ENCODE measurements at regions not wholly inside any gene's neighbourhood (a gene's known extent, or its start where the extent isn't known, plus 50 kb on each side); places are given as distances from the start of the nearest gene placed in this dataset.

GRCh38 chr4:65050786-65051185, 619.5 kb downstream of the EPHA5 start:
- Mint-ChIP-seq H3K27ac (no peak overlapping the region), H3K9me3 (peaks cover 0 to 6% (median 0%) of the 10 kb centered on the region in 7 donors), H3K36me3 (no peaks in the 10 kb centered on the region), H3K4me1 (no peaks in the 10 kb centered on the region), H3K27me3 (ENCODE audit: low read depth in 3 of 3) (peaks cover 0 to 4% (median 0%) of the 10 kb centered on the region in 3 donors), H3K4me3 (no peak overlapping the region)
- Histone ChIP-seq H3K9ac (ENCODE audit: insufficient read depth, low read length, poor library complexity, severe bottlenecking) (no peak overlapping the region), H3K4me2 (replicated peaks; ENCODE audit: extremely low read depth, low read length, poor library complexity, severe bottlenecking) (no peak overlapping the region), H3K79me2 (ENCODE audit: insufficient read depth, low read length) (no peaks in the 10 kb centered on the region), H3K27me3 (ENCODE audit: control insufficient read depth in 2 of 2, insufficient read depth in 2 of 2, low read length in 2 of 2) (no peaks in the 10 kb centered on the region), H4K20me1 (ENCODE audit: insufficient read depth, low read length) (no peaks in the 10 kb centered on the region), H3K27ac (ENCODE audit: low read depth in 1 of 2, low read length in 2 of 2) (no peak overlapping the region), H3K4me3 (replicated peaks in 1 of 3; ENCODE audit: low read depth in 2 of 3, low read length in 3 of 3) (no peak overlapping the region), H3K36me3 (replicated peaks in 1 of 2; ENCODE audit: control insufficient read depth in 1 of 2, insufficient read depth in 2 of 2, low read length in 2 of 2) (no peaks in the 10 kb centered on the region), H2AFZ (ENCODE audit: insufficient read depth, low read depth, low read length, poor library complexity, severe bottlenecking) (no peak overlapping the region), H3K9me3 (replicated peaks in 1 of 2; ENCODE audit: control insufficient read depth in 1 of 2, insufficient read depth in 1 of 2, low read length in 2 of 2) (no peaks in the 10 kb centered on the region), H3K4me1 (ENCODE audit: control insufficient read depth in 1 of 2, insufficient read depth in 2 of 2, low read length in 2 of 2) (no peaks in the 10 kb centered on the region)
- intact Hi-C loops (cut with micrococcal nuclease): no loop called here
- DNase-seq: no peak
- TF ChIP-seq, protein P1, sequence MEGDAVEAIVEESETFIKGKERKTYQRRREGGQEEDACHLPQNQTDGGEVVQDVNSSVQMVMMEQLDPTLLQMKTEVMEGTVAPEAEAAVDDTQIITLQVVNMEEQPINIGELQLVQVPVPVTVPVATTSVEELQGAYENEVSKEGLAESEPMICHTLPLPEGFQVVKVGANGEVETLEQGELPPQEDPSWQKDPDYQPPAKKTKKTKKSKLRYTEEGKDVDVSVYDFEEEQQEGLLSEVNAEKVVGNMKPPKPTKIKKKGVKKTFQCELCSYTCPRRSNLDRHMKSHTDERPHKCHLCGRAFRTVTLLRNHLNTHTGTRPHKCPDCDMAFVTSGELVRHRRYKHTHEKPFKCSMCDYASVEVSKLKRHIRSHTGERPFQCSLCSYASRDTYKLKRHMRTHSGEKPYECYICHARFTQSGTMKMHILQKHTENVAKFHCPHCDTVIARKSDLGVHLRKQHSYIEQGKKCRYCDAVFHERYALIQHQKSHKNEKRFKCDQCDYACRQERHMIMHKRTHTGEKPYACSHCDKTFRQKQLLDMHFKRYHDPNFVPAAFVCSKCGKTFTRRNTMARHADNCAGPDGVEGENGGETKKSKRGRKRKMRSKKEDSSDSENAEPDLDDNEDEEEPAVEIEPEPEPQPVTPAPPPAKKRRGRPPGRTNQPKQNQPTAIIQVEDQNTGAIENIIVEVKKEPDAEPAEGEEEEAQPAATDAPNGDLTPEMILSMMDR (IDR thresholded peaks at IDR 0.05): no peak
- no CpG with 5 or more reads among the region's 1 CpG for whole genome bisulfite sequencing (ENCODE audit: insufficient coverage)

- TF ChIP-seq, protein P1 (IDR thresholded peaks at IDR 0.05): no peak
- no peaks in the 10 kb centered on the region for H3K9me3 ChIP-seq (replicated peaks in 1 of 2; ENCODE audit: control insufficient read depth in 1 of 2, insufficient read depth in 1 of 2, low read length in 2 of 2)
- H3K27ac ChIP-seq (ENCODE audit: low read depth in 1 of 2, low read length in 2 of 2): no peak overlapping the region
- H3K4me1 ChIP-seq (ENCODE audit: control insufficient read depth in 1 of 2, insufficient read depth in 2 of 2, low read length in 2 of 2): no peaks in the 10 kb centered on the region
- H3K4me3 Mint-ChIP-seq: no peak overlapping the region
- H3K36me3 ChIP-seq (replicated peaks in 1 of 2; ENCODE audit: control insufficient read depth in 1 of 2, insufficient read depth in 2 of 2, low read length in 2 of 2): no peaks in the 10 kb centered on the region
- no peak for DNase-seq
- H3K27me3 Mint-ChIP-seq (ENCODE audit: low read depth in 3 of 3): peaks cover 0 to 4% (median 0%) of the 10 kb centered on the region in 3 donors
- H3K9me3 Mint-ChIP-seq: peaks cover 0 to 3% (median 0%) of the 10 kb centered on the region in 7 donors
- no peaks in the 10 kb centered on the region for H3K36me3 Mint-ChIP-seq
- intact Hi-C loops (cut with micrococcal nuclease): no loop called here
- H3K9ac ChIP-seq (ENCODE audit: insufficient read depth, low read length, poor library complexity, severe bottlenecking): no peak overlapping the region
- 80% methylated on average over 1 of the region's 4 CpGs for WGBS (ENCODE audit: insufficient coverage)
- no peaks in the 10 kb centered on the region for H3K27me3 ChIP-seq (ENCODE audit: control insufficient read depth in 2 of 2, insufficient read depth in 2 of 2, low read length in 2 of 2)
- no peak overlapping the region for H2AFZ ChIP-seq (ENCODE audit: insufficient read depth, low read depth, low read length, poor library complexity, severe bottlenecking)
- no peak overlapping the region for H3K27ac Mint-ChIP-seq
- no peaks in the 10 kb centered on the region for H3K4me1 Mint-ChIP-seq
- no peak overlapping the region for H3K4me2 ChIP-seq (replicated peaks; ENCODE audit: extremely low read depth, low read length, poor library complexity, severe bottlenecking)
- H3K79me2 ChIP-seq (ENCODE audit: insufficient read depth, low read length): no peaks in the 10 kb centered on the region
- H3K4me3 ChIP-seq (replicated peaks in 1 of 3; ENCODE audit: low read depth in 2 of 3, low read length in 3 of 3): no peak overlapping the region
- H4K20me1 ChIP-seq (ENCODE audit: insufficient read depth, low read length): no peaks in the 10 kb centered on the region
Measured at GRCh38 chr4:65046192-65047133, 623.8 kb downstream of the EPHA5 start.

Measured in CD14-positive monocyte (primary cell).